ENCODE measurements at regions not wholly inside any gene's neighbourhood (a gene's known extent, or its start where the extent isn't known, plus 50 kb on each side); places are given as distances from the start of the nearest gene placed in this dataset.

- DNase-seq (ENCODE audit: low read depth in 4 of 4, low spot score in 1 of 4), result no peak
Measured at GRCh38 chr5:143566139-143566538, 162.7 kb upstream of the NR3C1 start.

DNA sequence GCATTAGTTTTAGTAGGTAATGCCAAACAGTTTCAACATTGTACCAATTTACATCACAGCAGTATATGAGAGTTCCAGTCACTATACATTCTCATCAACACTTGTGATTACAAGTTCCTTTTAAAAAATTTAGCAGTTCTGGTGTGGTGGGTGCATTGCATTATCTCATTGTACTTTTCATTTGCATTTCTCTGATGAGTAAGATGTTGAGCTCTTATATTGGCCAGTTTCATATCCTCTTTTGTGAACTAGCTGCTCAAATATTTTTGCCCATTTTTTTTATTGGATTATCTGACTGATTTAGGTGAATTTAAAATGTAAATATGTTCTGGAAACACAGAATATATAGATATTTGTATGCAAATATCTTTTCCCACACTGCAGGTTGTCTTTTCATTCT lies 160.9 kb upstream of the NR3C1 start:
- no peak for DNase-seq (ENCODE audit: low read depth in 4 of 4, low spot score in 1 of 4)

- no peak for DNase-seq (ENCODE audit: low read depth in 4 of 4, low spot score in 1 of 4)
Measured at GRCh38 chr5:143562935-143563334, 159.4 kb upstream of the NR3C1 start.

DNA sequence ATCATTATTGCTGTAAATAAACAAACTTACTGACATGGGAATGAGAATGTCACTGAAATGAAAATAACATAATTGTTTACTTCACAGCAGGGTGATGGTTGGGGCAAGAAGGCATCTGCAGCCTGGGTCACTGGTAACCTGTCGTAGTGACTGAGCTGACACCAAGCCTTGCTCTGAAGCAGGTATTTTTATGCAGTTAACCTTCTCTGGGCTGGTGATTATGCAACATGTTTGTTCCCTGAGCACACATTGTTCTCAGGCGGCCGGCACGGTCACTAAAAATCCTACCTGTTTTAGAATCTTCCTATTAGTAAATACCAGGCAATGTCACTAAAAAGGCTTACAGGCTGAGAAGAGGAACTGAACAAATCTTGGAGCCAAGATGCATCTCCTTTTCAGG lies 157.7 kb upstream of the NR3C1 start:
- DNase-seq (ENCODE audit: low read depth in 4 of 4, low spot score in 1 of 4), result no peak

GRCh38 chr5:143560378-143560777 lies 156.9 kb upstream of the NR3C1 start:
- no peak for DNase-seq (ENCODE audit: low read depth in 4 of 4, low spot score in 1 of 4)

DNA sequence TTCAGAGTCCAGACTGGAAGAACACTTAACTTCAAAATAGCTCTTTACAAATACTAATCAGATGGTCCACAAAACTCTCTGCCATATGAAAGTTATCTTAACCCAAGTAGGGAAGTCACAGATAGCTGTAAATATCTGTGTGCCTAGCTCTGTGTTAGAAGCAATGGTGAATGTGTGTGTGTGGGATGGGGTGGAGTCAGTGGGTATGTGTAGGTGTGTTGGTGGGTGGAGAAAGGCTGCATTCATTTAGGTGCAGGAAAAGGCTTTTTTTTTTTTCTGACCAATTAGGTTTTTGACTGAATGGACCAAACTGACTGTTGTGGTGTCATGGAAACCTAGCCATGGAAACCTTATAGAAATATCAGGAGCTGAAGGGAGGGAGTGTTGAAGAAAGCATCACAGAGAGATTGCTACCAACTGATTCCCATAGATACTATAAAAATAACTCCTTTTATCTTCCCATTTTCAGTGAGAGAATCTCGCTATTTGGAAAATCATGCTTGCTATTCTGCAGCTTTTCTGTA lies 156.2 kb upstream of the NR3C1 start:
- DNase-seq (ENCODE audit: low read depth in 4 of 4, low spot score in 1 of 4), result no peak

- DNase-seq (ENCODE audit: low read depth in 4 of 4, low spot score in 1 of 4), result no peak
Measured at GRCh38 chr5:143558048-143558447, 154.6 kb upstream of the NR3C1 start.

DNA sequence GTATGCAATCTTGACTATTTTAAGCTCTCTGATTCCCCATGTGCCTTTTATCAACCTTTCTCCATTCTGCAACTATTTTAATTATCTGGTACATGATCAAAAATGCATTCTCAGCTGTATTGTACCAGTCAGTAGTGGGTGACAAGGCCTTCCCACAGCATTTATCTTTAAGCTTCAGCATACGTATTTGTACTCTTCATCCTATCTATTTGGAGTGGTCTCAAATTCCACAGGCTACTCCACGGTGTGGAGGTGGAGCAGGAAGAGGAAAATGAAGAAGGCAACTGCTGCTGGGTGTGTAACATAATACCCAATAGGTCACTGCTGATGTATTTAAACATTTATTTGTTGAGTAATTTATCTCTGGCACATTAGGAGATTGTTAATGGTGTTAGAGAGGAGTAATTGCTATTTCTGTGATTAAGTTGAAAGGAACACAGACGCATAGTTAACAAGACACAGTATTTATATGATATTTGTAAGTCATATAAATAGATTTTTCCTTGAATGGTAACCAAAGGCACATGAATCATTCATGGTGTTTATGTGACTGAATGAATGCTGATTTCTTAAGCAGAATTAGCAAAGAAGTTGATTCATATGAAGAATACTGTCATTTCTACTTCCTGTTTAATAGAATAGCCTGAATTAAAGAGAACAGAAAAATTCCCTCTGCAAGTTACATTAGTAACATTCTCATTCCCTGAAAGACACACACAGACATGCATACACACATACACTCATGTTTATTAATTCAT lies 153.8 kb upstream of the NR3C1 start:
- DNase-seq (ENCODE audit: low read depth in 4 of 4, low spot score in 1 of 4), result no peak

DNA sequence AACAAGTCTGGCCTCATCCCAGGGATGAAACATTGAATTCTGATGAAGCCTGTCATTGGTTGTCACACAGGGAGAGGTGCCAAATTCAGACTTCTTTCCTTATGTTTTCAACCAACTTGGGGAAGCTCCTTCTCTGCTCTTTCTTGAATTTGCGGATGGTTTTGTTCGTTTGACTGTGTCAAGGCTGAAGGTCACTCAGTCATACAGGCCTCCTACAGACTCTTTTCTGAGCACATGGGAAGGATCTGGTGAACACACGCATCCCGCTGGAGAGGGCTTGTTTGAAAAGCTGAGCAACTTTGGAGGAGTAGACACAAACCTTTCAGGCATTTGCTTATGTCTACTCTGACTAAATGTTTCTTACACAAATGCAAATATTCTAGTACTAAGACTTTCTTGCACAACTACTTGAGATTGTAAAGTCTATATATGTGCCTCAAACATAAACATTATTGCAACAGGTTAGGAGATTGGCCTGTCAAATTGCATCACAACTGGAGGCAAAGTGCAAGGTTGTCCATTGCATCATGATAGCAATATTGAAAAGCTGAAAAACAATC lies 151.5 kb upstream of the NR3C1 start:
- no peak for DNase-seq (ENCODE audit: low read depth in 4 of 4, low spot score in 1 of 4)

GRCh38 chr5:143554187-143554717 lies 150.8 kb upstream of the NR3C1 start:
- DNase-seq (ENCODE audit: low read depth in 4 of 4, low spot score in 1 of 4), result no peak

GRCh38 chr5:143552680-143553079 lies 149.2 kb upstream of the NR3C1 start:
- no peak for DNase-seq (ENCODE audit: low read depth in 4 of 4, low spot score in 1 of 4)

GRCh38 chr5:143551820-143552251 lies 148.3 kb upstream of the NR3C1 start:
- no peak for DNase-seq (ENCODE audit: low read depth in 4 of 4, low spot score in 1 of 4)

DNA sequence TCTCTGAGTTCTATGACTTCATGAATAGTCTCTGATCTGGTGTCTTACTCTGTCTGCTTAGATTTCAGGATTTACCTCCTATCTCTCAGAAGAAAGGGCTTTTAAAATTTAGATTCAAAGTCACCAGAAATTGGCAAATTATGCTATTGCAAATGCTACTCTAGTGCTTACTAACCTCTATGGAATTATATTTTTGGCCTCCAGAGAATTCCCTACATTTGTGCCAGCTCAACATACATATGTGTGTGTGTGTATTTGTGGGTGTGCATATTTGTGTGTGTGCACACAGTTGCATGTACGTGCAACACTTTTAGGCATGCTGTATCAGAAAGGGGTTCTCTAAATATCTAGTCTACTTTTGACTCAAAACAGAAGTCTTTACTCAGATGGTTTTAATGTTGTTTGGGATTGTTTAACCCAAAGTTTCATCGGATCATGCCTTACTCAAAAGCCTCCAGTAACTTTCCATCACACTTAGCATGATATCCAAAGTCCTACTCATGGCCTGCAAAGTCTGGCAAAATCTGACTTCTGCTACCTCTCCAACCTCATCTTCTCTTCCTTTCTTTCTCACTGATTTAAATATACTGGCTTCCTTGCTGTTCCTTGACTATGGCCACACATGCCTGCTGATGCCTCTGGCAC lies 147.6 kb upstream of the NR3C1 start:
- DNase-seq (ENCODE audit: low read depth in 4 of 4, low spot score in 1 of 4), result no peak

DNA sequence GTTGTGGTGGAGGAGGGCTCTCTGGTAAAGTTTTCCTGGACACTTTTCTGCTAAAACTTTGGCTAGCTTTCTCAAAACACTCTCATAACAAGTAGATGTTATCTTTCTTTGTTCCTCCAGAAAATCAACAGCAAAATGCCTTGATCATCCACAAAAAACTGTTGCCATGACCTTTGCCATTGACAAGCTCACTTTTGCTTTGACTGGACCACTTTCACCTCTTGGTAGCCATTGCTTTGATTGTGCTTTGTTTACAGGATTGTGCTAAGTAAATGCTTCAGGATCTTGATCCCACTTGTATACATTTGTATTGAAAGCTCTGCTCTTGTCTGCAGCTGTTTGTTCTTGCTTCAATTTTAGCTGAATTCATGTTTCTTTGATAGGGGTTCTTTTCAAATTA lies 143.9 kb upstream of the NR3C1 start:
- DNase-seq (ENCODE audit: low read depth in 4 of 4, low spot score in 1 of 4), result no peak

- DNase-seq (ENCODE audit: low read depth in 4 of 4, low spot score in 1 of 4), result no peak
Measured at GRCh38 chr5:143546394-143546793, 142.9 kb upstream of the NR3C1 start.

GRCh38 chr5:143544606-143545005 lies 141.1 kb upstream of the NR3C1 start:
- no peak for DNase-seq (ENCODE audit: low read depth in 4 of 4, low spot score in 1 of 4)

DNA sequence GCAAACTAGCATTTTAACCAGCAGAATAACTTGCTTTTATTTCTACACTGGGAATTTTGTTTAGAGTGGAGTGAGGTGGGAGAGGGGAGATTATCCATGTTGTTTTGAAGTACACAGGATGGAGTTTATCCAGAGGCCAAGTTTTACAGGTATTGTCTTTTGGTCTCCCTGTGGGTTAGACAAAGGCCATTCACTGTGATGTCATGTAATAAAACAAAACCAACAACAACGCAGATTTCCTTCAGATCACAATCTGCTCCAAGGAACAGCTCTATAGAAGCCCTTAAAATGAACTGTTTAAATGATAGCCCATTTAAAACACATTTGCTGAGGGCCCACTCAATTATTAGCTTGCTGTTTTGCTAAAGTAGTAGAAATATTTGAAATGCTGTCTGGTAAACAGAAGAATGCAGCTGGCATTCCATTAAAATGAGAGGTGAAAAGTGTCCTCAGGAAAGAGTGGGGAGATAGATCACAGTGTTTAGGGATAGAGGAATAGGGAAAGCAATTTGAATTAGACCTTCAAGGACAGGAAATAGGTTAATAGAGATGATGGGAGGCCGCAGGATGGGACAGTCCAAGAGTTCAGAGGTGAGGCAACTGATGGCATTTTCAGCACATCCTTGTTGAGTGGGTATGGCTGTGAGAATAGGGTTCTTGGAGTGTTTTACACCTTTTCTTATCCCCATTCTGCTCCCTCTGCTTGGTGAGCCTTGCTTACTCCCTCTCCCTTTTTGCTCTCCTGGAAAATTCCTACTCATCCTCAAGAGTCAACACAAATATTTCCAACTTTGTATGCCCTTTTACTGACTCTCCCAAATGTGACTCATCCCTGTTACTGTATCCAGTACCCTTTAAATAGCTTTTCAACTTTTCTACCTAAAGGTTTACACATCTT lies 140.1 kb upstream of the NR3C1 start:
- DNase-seq (ENCODE audit: low read depth in 4 of 4, low spot score in 1 of 4), result no peak

GRCh38 chr5:143542798-143543144 lies 139.3 kb upstream of the NR3C1 start:
- DNase-seq (ENCODE audit: low read depth in 4 of 4, low spot score in 1 of 4), result no peak

- DNase-seq (ENCODE audit: low read depth in 4 of 4, low spot score in 1 of 4), result no peak
Measured at GRCh38 chr5:143541943-143542797, 138.7 kb upstream of the NR3C1 start.

DNA sequence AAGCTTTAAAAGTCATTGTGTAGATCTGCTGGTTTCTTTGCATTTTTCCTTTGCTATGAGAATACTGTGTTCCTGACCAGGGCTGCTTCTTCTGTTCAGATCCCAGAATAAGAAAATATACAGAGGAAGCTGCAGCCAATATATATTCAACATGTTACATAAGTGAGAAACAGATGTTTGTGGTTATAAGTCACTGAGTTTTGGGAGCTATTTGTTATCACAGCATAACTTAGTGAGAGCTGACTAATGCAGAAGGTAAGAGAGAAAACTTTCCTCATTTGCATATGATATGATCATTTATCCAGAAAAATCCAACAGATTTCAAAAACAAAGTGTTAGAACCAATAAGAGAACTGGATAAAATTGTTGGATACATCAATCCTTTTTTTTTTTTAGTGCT lies 136.3 kb upstream of the NR3C1 start:
- no peak for DNase-seq (ENCODE audit: low read depth in 4 of 4, low spot score in 1 of 4)
